Mesenteric fat pad (tissue), 1 donor: ENCODE measurements at regions not wholly inside any gene's neighbourhood (a gene's known extent, or its start where the extent isn't known, plus 50 kb on each side); places are given as distances from the start of the nearest gene placed in this dataset.
"Not testable (repeated sequence)": the region's sequence is repeated elsewhere in the genome, so short reads cannot be mapped to it uniquely, and the experiment has no call there.

ENCODE experiments used
- DNase-seq: peaks from one replicate; pipeline ENCODE4 v3.0.0-alpha.2; 2020; ENCODE audit warnings: low spot score
- donor health status: DM: yes; HTN: yes; CAD: no.

GRCh38 chr15:77944002-77944867 lies 133.3 kb downstream of the TBC1D2B start:
- DNase-seq, result peak; percentile 95

- DNase-seq, result no peak
These were observed 134.8 kb downstream of the TBC1D2B start for GRCh38 chr15:77942611-77943211.

- not testable (repeated sequence) for DNase-seq
These were observed 136.3 kb downstream of the TBC1D2B start for GRCh38 chr15:77941090-77941827.

- DNase-seq, result no peak
These were observed 137.0 kb downstream of the TBC1D2B start for GRCh38 chr15:77940381-77940947.

GRCh38 chr15:77939851-77940250 lies 137.7 kb downstream of the TBC1D2B start:
- no peak for DNase-seq

GRCh38 chr15:77939026-77939425 lies 138.5 kb downstream of the TBC1D2B start:
- DNase-seq, result not testable (repeated sequence)

GRCh38 chr15:77938546-77938945 lies 139.0 kb downstream of the TBC1D2B start:
- DNase-seq, result not testable (repeated sequence)

GRCh38 chr15:77936567-77936966 lies 140.9 kb downstream of the TBC1D2B start:
- DNase-seq, result not testable (repeated sequence)

- not testable (repeated sequence) for DNase-seq
These were observed 143.0 kb downstream of the TBC1D2B start for GRCh38 chr15:77934516-77934915.

GRCh38 chr15:77930907-77931306 lies 146.6 kb downstream of the TBC1D2B start:
- peak; percentile 5 for DNase-seq

- not testable (repeated sequence) for DNase-seq
These were observed 147.0 kb downstream of the TBC1D2B start for GRCh38 chr15:77930490-77930889.

GRCh38 chr15:77926789-77927188 lies 150.7 kb downstream of the TBC1D2B start:
- DNase-seq, result peak; percentile 55

- not testable (repeated sequence) for DNase-seq
These were observed 151.2 kb downstream of the TBC1D2B start for GRCh38 chr15:77926296-77926695.

GRCh38 chr15:77925101-77925500 lies 152.4 kb downstream of the TBC1D2B start:
- not testable (repeated sequence) for DNase-seq

- peak; percentile 39 for DNase-seq
These were observed 155.8 kb downstream of the TBC1D2B start for GRCh38 chr15:77921664-77922063.

GRCh38 chr15:77916966-77917635 lies 160.4 kb downstream of the TBC1D2B start:
- not testable (repeated sequence) for DNase-seq

GRCh38 chr15:77915961-77916330 lies 161.6 kb downstream of the TBC1D2B start:
- peak; percentile 45 for DNase-seq

- peak; percentile 26 for DNase-seq
These were observed 162.1 kb downstream of the TBC1D2B start for GRCh38 chr15:77915261-77915960.

- not testable (repeated sequence) for DNase-seq
These were observed 163.0 kb downstream of the TBC1D2B start for GRCh38 chr15:77914531-77914930.
